CD4-positive, alpha-beta T cell (primary cell): ENCODE measurements at regions not wholly inside any gene's neighbourhood (a gene's known extent, or its start where the extent isn't known, plus 50 kb on each side); places are given as distances from the start of the nearest gene placed in this dataset.

Experiments used
- ATAC-seq: fragments of 200-7000 bp; cut with Tn5 transposase; one replicate; pipeline ENCODE4 v1.10.0; 2022; ENCODE audit warnings: mild to moderate bottlenecking; ENCODE audit not compliant: poor library complexity
- CTCF ChIA-PET: fragments of 350-600 bp; sonication (Branson Sonifier 250); formaldehyde crosslinking; loops from one replicate; lab custom pipeline; 2021; ENCODE audit warnings: antibody characterized with exemption, inconsistent platforms; lab: Charles Lee
- POLR2A ChIA-PET: fragments of 350-600 bp; sonication (Branson Sonifier 250); formaldehyde crosslinking; loops from one replicate; lab custom pipeline; 2021; ENCODE audit warnings: antibody characterized with exemption, inconsistent platforms; lab: Charles Lee
- DNase-seq, 14 experiments: peaks; one replicate each; pipeline ENCODE4 v3.0.0-alpha.2; 2013 to 2020; ENCODE audit warnings: mixed read lengths in 2 of 14
- H3K27ac ChIP-seq, 2 donors: one replicate each; pipeline versions ENCODE4 v1.5.1 to v1.7.0; 2013; ENCODE audit warnings: low read length in 2 of 2, low read depth in 1 of 2, mild to moderate bottlenecking in 1 of 2
- H3K27me3 ChIP-seq, 2 experiments: 1 replicate in 1 of 2; 2 replicates in 1 of 2; pipeline versions ENCODE4 v1.6.1 to v1.7.0; 2013; ENCODE audit warnings: low read length in 2 of 2, control low read depth in 1 of 2, mild to moderate bottlenecking in 1 of 2, moderate library complexity in 1 of 2; ENCODE audit not compliant: insufficient read depth in 2 of 2, control insufficient read depth in 1 of 2
- H3K36me3 ChIP-seq: one replicate; pipeline ENCODE4 v1.6.1; 2013; ENCODE audit warnings: low read length, control low read depth; ENCODE audit not compliant: insufficient read depth
- H3K4me1 ChIP-seq: one replicate; pipeline ENCODE4 v1.6.1; 2013; ENCODE audit warnings: low read length, control low read depth; ENCODE audit not compliant: insufficient read depth
- H3K4me3 ChIP-seq: one replicate; pipeline ENCODE4 v1.5.1; 2013; ENCODE audit warnings: mild to moderate bottlenecking, low read length, moderate library complexity
- H3K9me3 ChIP-seq, 2 experiments: 1 replicate in 1 of 2; 2 replicates in 1 of 2; pipeline versions ENCODE4 v1.6.1 to v1.7.0; 2013; ENCODE audit warnings: low read length in 2 of 2, mild to moderate bottlenecking in 2 of 2, control low read depth in 1 of 2, moderate library complexity in 1 of 2; ENCODE audit not compliant: control insufficient read depth in 1 of 2, insufficient read depth in 1 of 2
- H3K27ac Mint-ChIP-seq: one replicate; pipeline ENCODE4 v1.8.0; 2020; ENCODE audit warnings: mixed read lengths
- H3K27me3 Mint-ChIP-seq: one replicate; pipeline ENCODE4 v1.8.0; 2021; ENCODE audit warnings: mixed read lengths
- H3K36me3 Mint-ChIP-seq: one replicate; pipeline ENCODE4 v1.8.0; 2021; ENCODE audit warnings: low read depth, mixed read lengths
- H3K4me1 Mint-ChIP-seq: one replicate; pipeline ENCODE4 v1.8.0; 2021; ENCODE audit warnings: low read depth, mixed read lengths
- H3K4me3 Mint-ChIP-seq: one replicate; pipeline ENCODE4 v1.8.0; 2020; ENCODE audit warnings: mild to moderate bottlenecking, mixed read lengths
- H3K9me3 Mint-ChIP-seq: one replicate; pipeline ENCODE4 v1.8.0; 2020; ENCODE audit warnings: mixed read lengths
- CTCF ChIP-seq: fragments of 200-600 bp; IDR thresholded peaks from one replicate; pipeline ENCODE4 v1.8.0; 2022; ENCODE audit warnings: antibody characterized with exemption, mild to moderate bottlenecking
- intact Hi-C, 2 experiments: fragments of 100-400 bp; cut with DNase I in 1 of 2; cut with micrococcal nuclease in 1 of 2; formaldehyde crosslinking; loops; one replicate each; pipeline versions ENCODE4 v1.15.1 to v1.9.0; 2023 to 2025; cut with DNase I, micrococcal nuclease

DNA sequence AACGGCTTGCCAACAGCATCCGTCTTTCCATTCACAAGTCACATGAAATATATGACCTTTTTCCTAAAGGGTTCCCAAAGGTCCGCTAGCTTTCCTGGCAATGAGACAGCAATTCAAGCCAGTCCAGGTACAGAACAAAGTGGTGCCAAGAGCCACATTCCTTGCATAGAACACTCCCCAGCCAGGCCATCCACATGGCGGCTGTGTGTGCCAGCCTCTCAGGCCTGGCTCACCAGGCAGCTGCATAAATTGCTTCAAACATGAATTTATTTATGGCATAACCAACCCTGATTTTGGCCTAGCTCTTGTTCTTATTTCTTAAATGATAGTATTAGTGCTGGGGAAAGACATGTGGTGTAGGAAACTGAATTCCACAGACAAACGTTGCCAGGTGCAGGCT, 63.7 kb upstream of the CREB5 start:
- Mint-ChIP-seq H3K4me3 (no peak overlapping the region), H3K36me3 (no peaks in the 10 kb centered on the region), H3K9me3 (no peaks in the 10 kb centered on the region), H3K4me1 (no peaks in the 10 kb centered on the region), H3K27me3 (no peaks in the 10 kb centered on the region), H3K27ac (no peak overlapping the region)
- DNase-seq (no peak), ATAC-seq (no peak)
- Histone ChIP-seq H3K27me3 (no peaks in the 10 kb centered on the region), H3K36me3 (no peaks in the 10 kb centered on the region), H3K4me3 (no peak overlapping the region), H3K9me3 (no peaks in the 10 kb centered on the region), H3K4me1 (no peaks in the 10 kb centered on the region), H3K27ac (no peak overlapping the region)
- intact Hi-C loops = no loop called here
- CTCF ChIA-PET = no interaction called here
- POLR2A ChIA-PET = no interaction called here
- TF ChIP-seq CTCF = no peak

GRCh38 chr7:28349637-28350036, 62.7 kb upstream of the CREB5 start:
- Mint-ChIP-seq H3K4me3 (no peak overlapping the region), H3K27me3 (no peaks in the 10 kb centered on the region), H3K9me3 (no peaks in the 10 kb centered on the region), H3K4me1 (no peaks in the 10 kb centered on the region), H3K27ac (no peak overlapping the region), H3K36me3 (no peaks in the 10 kb centered on the region)
- no peak overlapping the region for H3K27ac ChIP-seq
- H3K4me3 ChIP-seq = no peak overlapping the region
- no peaks in the 10 kb centered on the region for H3K36me3 ChIP-seq
- no peaks in the 10 kb centered on the region for H3K9me3 ChIP-seq
- POLR2A ChIA-PET = no interaction called here
- CTCF ChIA-PET = interaction anchor here (1.5 kb wide), 1 partner anchor 10 kb away, joined by 4 read pairs; no protein-coding TSS in a partner anchor
- DNase-seq = no peak
- TF ChIP-seq CTCF = no peak
- H3K27me3 ChIP-seq = no peaks in the 10 kb centered on the region
- intact Hi-C loops = no loop called here
- no peak for ATAC-seq
- no peaks in the 10 kb centered on the region for H3K4me1 ChIP-seq

- intact Hi-C loops = no loop called here
- Histone ChIP-seq H3K4me1 (no peaks in the 10 kb centered on the region), H3K27me3 (no peaks in the 10 kb centered on the region), H3K9me3 (no peaks in the 10 kb centered on the region), H3K27ac (no peak overlapping the region), H3K36me3 (no peaks in the 10 kb centered on the region), H3K4me3 (no peak overlapping the region)
- no peaks in the 10 kb centered on the region for H3K36me3 Mint-ChIP-seq
- POLR2A ChIA-PET = no interaction called here
- no peaks in the 10 kb centered on the region for H3K9me3 Mint-ChIP-seq
- no peak overlapping the region for H3K27ac Mint-ChIP-seq
- H3K4me3 Mint-ChIP-seq = no peak overlapping the region
- H3K27me3 Mint-ChIP-seq = no peaks in the 10 kb centered on the region
- CTCF ChIA-PET = interaction anchor here (1.5 kb wide), 1 partner anchor 9 kb away, joined by 4 read pairs; no protein-coding TSS in a partner anchor
- no peaks in the 10 kb centered on the region for H3K4me1 Mint-ChIP-seq
- no peak for ATAC-seq
- no peak for DNase-seq
- TF ChIP-seq CTCF = no peak
These were observed 61.7 kb upstream of the CREB5 start for GRCh38 chr7:28350662-28351061.
